ENCODE measurements at regions not wholly inside any gene's neighbourhood (a gene's known extent, or its start where the extent isn't known, plus 50 kb on each side); places are given as distances from the start of the nearest gene placed in this dataset.

- Histone ChIP-seq H3K27ac (ENCODE audit: low read length) (peak overlapping the region; percentile 87), H3K9me2 (ENCODE audit: insufficient read depth, low read length) (no peaks in the 10 kb centered on the region), H2AFZ (ENCODE audit: low read depth, low read length) (no peak overlapping the region), H3F3A (ENCODE audit: insufficient read depth, low read length, poor library complexity, severe bottlenecking) (peaks cover 4% of the 10 kb centered on the region), H4K20me1 (ENCODE audit: insufficient read depth) (no peaks in the 10 kb centered on the region), H3K9ac (ENCODE audit: low read length) (no peak overlapping the region), H3K36me3 (ENCODE audit: insufficient read depth, low read length) (peaks cover 7% of the 10 kb centered on the region), H3K4me2 (ENCODE audit: low read length) (no peak overlapping the region), H3K4me3 (ENCODE audit: low read length) (no peak overlapping the region), H3K27me3 (ENCODE audit: insufficient read depth, low read depth, low read length) (no peaks in the 10 kb centered on the region), H3K79me2 (replicated peaks; ENCODE audit: insufficient read depth, low read length) (peaks cover 70% of the 10 kb centered on the region), H3K9me3 (ENCODE audit: low read length) (no peaks in the 10 kb centered on the region)
- TF ChIP-seq TAF1 (IDR thresholded peaks at IDR 0.05; ENCODE audit: low read depth) (no peak), RAD21 (conservative IDR thresholded peaks at IDR 0.05) (no peak), MXI1 (conservative IDR thresholded peaks at IDR 0.05; ENCODE audit: poor library complexity, severe bottlenecking) (no peak), EZH2 (IDR thresholded peaks at IDR 0.05; ENCODE audit: borderline replicate concordance, insufficient read depth, low read length, poor library complexity, severe bottlenecking) (no peak), REST (IDR thresholded peaks at IDR 0.05; ENCODE audit: borderline replicate concordance) (no peak), EP300 (conservative IDR thresholded peaks at IDR 0.05; ENCODE audit: poor library complexity, severe bottlenecking) (no peak), POLR2AphosphoS5 (IDR thresholded peaks at IDR 0.05) (no peak), CTCF (IDR thresholded peaks at IDR 0.05; ENCODE audit: poor library complexity, severe bottlenecking) (no peak), SMC3 (conservative IDR thresholded peaks at IDR 0.05; ENCODE audit: poor library complexity) (no peak)
Observed at GRCh38 chr1:201697174-201697573, 131.8 kb upstream of the IPO9 start.

- no peak overlapping the region for H3K4me2 ChIP-seq (ENCODE audit: low read length)
- H3K27ac ChIP-seq (ENCODE audit: low read length), result no peak overlapping the region
- no peaks in the 10 kb centered on the region for H3K9me3 ChIP-seq (ENCODE audit: low read length)
- no peaks in the 10 kb centered on the region for H3F3A ChIP-seq (ENCODE audit: insufficient read depth, low read length, poor library complexity, severe bottlenecking)
- no peaks in the 10 kb centered on the region for H3K27me3 ChIP-seq (ENCODE audit: insufficient read depth, low read depth, low read length)
- H2AFZ ChIP-seq (ENCODE audit: low read depth, low read length), result no peak overlapping the region
- no peak overlapping the region for H3K4me3 ChIP-seq (ENCODE audit: low read length)
- peaks cover 7% of the 10 kb centered on the region for H3K36me3 ChIP-seq (ENCODE audit: insufficient read depth, low read length)
- no peaks in the 10 kb centered on the region for H3K9me2 ChIP-seq (ENCODE audit: insufficient read depth, low read length)
- H3K9ac ChIP-seq (ENCODE audit: low read length), result no peak overlapping the region
- TF ChIP-seq TAF1 (IDR thresholded peaks at IDR 0.05; ENCODE audit: low read depth) (no peak), RAD21 (conservative IDR thresholded peaks at IDR 0.05) (no peak), MXI1 (conservative IDR thresholded peaks at IDR 0.05; ENCODE audit: poor library complexity, severe bottlenecking) (no peak), SMC3 (conservative IDR thresholded peaks at IDR 0.05; ENCODE audit: poor library complexity) (no peak), EZH2 (IDR thresholded peaks at IDR 0.05; ENCODE audit: borderline replicate concordance, insufficient read depth, low read length, poor library complexity, severe bottlenecking) (no peak), REST (IDR thresholded peaks at IDR 0.05; ENCODE audit: borderline replicate concordance) (no peak), POLR2AphosphoS5 (IDR thresholded peaks at IDR 0.05) (no peak), CTCF (IDR thresholded peaks at IDR 0.05; ENCODE audit: poor library complexity, severe bottlenecking) (no peak), EP300 (conservative IDR thresholded peaks at IDR 0.05; ENCODE audit: poor library complexity, severe bottlenecking) (no peak)
- peaks cover 74% of the 10 kb centered on the region for H3K79me2 ChIP-seq (replicated peaks; ENCODE audit: insufficient read depth, low read length)
- peaks cover 6% of the 10 kb centered on the region for H4K20me1 ChIP-seq (ENCODE audit: insufficient read depth)
Observed at GRCh38 chr1:201701831-201702230, 127.1 kb upstream of the IPO9 start.
